Cardiac muscle cell (in vitro differentiated cells and primary cell): ENCODE measurements at regions not wholly inside any gene's neighbourhood (a gene's known extent, or its start where the extent isn't known, plus 50 kb on each side); places are given as distances from the start of the nearest gene placed in this dataset.

Experiments
- DNase-seq, 2 donors: peaks; one replicate each; pipeline versions ENCODE4 v3.0.0 to v3.0.0-alpha.2; 2010 to 2017; ENCODE audit warnings: low read depth in 1 of 2, low spot score in 1 of 2
- H3K27ac ChIP-seq: fragments of 200-600 bp; sonication (generic); 2 replicates; pipeline ENCODE4 v1.5.1; 2016
- H3K27me3 ChIP-seq: fragments of 200-600 bp; sonication (generic); 2 replicates; pipeline ENCODE4 v1.6.0; 2016; ENCODE audit warnings: control low read depth
- H3K36me3 ChIP-seq: fragments of 200-600 bp; sonication (generic); 2 replicates; pipeline ENCODE4 v1.5.1; 2016; ENCODE audit warnings: control low read depth
- H3K4me1 ChIP-seq: fragments of 200-600 bp; sonication (generic); 2 replicates; pipeline ENCODE4 v1.8.1; 2017; ENCODE audit warnings: low read depth, mild to moderate bottlenecking, mixed run types
- H3K4me3 ChIP-seq: fragments of 200-600 bp; sonication (generic); 2 replicates; pipeline ENCODE4 v1.5.1; 2016; ENCODE audit warnings: mild to moderate bottlenecking
- H3K9me3 ChIP-seq: fragments of 200-600 bp; sonication (generic); 2 replicates; pipeline ENCODE4 v1.5.1; 2017; ENCODE audit warnings: low read depth, mild to moderate bottlenecking, control low read depth
- TF ChIP-seq, protein P1 (sequence below): IDR thresholded peaks from 2 replicates; pipeline ENCODE4 v1.5.1; 2012; ENCODE audit warnings: low read depth, mild to moderate bottlenecking, low read length

DNA sequence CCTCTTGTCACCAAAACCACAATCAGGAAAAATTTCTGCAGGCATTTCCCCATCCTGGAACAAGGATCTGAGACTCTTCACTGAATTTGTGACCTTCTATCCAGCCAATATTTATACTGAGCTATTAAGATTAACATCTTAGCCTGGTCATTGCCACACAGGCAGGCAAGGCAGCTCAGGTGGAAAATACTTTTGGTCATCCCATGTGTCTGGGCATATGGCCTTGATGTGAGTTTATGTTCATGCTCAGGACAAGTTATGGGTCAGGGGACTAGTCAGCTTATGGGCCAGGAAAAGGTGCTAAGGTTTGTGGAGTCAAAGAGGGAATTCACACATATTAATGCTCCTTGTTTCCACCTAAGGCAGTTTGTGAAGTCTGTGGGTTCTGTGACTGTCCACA is 124.3 kb upstream of the TOP3B start:
- no peaks in the 10 kb centered on the region for H3K4me1 ChIP-seq
- no peak for DNase-seq
- no peak overlapping the region for H3K4me3 ChIP-seq
- H3K27me3 ChIP-seq = peaks cover 30% of the 10 kb centered on the region
- TF ChIP-seq, protein P1, sequence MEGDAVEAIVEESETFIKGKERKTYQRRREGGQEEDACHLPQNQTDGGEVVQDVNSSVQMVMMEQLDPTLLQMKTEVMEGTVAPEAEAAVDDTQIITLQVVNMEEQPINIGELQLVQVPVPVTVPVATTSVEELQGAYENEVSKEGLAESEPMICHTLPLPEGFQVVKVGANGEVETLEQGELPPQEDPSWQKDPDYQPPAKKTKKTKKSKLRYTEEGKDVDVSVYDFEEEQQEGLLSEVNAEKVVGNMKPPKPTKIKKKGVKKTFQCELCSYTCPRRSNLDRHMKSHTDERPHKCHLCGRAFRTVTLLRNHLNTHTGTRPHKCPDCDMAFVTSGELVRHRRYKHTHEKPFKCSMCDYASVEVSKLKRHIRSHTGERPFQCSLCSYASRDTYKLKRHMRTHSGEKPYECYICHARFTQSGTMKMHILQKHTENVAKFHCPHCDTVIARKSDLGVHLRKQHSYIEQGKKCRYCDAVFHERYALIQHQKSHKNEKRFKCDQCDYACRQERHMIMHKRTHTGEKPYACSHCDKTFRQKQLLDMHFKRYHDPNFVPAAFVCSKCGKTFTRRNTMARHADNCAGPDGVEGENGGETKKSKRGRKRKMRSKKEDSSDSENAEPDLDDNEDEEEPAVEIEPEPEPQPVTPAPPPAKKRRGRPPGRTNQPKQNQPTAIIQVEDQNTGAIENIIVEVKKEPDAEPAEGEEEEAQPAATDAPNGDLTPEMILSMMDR = no peak
- no peaks in the 10 kb centered on the region for H3K36me3 ChIP-seq
- no peak overlapping the region for H3K27ac ChIP-seq
- H3K9me3 ChIP-seq = no peaks in the 10 kb centered on the region

DNA sequence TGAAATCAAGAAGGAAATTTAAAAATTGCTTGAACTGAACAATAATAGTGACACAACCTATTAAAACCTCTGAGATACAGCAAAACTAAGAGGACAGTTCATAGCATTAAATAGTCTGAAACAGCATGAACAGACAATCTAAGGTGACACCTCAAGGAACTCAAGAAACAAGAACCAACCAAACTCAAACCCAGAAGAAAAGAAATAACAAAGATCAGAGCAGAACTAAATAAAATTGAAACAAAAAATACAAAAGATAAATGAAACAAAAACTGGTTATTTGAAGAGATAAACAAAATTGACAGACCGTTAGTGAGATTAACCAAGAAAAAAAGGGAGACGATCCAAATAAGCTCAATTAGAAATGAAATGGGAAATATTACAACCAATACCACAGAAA is 122.8 kb upstream of the TOP3B start:
- Histone ChIP-seq H3K27me3 (peaks cover 31% of the 10 kb centered on the region), H3K4me1 (no peaks in the 10 kb centered on the region), H3K9me3 (no peaks in the 10 kb centered on the region), H3K36me3 (no peaks in the 10 kb centered on the region), H3K4me3 (no peak overlapping the region), H3K27ac (no peak overlapping the region)
- TF ChIP-seq, protein P1 = no peak
- DNase-seq = no peak

DNA sequence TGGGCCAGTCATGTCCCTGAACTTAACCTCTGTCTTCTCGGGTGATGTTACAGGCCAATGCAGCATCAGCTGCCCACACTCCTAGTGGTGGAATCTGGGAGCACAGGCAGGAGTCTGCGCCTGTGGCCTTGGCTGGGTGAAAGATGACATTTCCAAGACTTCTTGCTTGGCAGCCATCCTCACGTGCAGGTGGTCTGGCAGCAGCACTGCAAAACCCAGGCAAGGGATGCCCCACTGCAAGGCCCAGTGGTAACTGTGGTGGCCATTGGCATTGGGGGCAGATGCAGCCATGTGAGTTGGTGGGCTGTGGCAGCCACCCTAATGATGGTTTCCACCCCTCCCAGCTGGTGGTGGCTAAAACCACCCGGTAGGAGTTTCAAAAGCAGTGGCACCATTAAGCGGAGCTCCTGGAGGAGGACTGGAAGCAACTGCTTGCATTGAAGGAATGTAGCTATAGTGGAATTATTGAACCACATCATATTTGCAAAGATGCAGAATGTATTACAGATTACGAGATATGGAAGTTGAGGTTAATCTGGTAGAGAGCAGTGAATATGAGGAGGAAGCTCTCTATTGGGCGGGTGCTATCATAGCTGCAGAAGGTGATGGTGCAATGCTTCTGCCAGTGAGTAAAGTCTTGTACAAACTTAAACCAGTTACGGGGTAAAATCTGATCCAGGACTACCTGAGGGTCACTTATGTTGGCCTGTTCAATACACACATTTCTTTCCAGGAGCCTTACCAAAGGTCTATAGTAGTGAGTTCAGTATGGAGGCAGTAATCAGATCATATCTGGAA is 120.7 kb upstream of the TOP3B start:
- TF ChIP-seq, protein P1 = peak; percentile 50
- no peaks in the 10 kb centered on the region for H3K4me1 ChIP-seq
- H3K9me3 ChIP-seq = no peaks in the 10 kb centered on the region
- no peak for DNase-seq
- no peaks in the 10 kb centered on the region for H3K36me3 ChIP-seq
- no peak overlapping the region for H3K27ac ChIP-seq
- H3K27me3 ChIP-seq = peaks cover 50% of the 10 kb centered on the region
- H3K4me3 ChIP-seq = no peak overlapping the region

DNA sequence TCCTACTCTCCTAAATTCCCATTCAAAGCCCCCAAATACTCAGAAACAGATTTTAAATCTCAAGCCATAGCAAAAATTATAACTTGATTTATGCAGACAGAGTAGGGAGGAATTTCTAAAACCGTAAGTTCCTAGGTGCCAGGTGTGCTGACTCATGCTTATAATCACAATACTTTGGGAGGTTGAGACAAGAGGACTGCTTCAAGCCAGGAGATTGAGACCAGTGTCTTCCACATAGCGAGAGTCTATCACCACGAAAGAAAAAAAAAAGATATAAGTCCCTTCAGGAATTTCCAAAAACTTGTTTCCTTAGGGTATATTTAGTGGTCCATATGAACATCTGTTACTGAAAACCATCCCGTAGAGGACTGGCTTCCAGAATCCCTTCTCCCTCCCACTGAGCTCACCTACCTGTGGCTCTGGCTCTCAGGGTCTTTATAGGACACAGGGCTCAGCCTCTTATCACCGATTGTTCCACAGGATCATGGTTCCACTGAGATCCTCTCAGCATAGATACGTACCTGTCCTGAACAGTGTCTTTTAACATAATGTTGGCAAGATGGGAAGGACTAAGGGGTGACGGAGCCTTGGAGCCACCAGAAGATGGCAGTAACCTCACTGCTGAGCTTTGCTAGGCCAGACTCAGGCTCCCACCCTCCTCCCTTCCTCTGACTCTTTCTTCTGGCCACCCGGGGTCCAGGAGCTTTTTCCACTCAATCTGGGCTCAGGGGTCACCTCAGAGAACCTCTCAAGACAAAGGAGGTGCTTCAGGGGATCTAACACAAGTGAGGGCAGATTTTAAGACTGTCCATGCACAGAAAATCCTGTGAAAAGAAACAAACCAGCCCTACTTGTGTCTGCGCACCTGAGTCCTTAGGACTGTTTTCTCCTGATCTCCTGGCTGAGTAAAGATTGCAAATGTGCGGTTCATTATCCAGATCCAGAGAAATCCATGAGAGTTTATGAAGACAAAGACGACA is 117.5 kb upstream of the TOP3B start:
- Histone ChIP-seq H3K4me3 (no peak overlapping the region), H3K9me3 (no peaks in the 10 kb centered on the region), H3K4me1 (no peaks in the 10 kb centered on the region), H3K36me3 (no peaks in the 10 kb centered on the region), H3K27ac (no peak overlapping the region), H3K27me3 (peaks cover 71% of the 10 kb centered on the region)
- DNase-seq = peak in 1 of 2 donors; percentile 13
- TF ChIP-seq, protein P1 = peak; percentile 41

DNA sequence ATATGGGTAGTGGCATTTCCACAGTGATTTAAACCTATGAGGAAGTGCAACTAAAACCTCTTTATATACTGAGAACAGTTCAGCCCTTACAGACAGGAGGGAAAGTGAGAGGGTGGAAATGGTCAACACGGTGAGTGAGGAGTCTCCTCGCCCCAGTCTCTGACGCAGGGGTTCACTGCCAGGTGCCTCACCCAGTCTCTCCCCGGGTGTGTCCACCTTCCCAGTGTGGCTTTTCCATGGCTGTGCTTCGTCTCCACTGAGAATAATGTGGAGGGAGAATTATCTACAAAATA is 116.6 kb upstream of the TOP3B start:
- H3K4me3 ChIP-seq = no peak overlapping the region
- TF ChIP-seq, protein P1 = no peak
- no peak for DNase-seq
- no peak overlapping the region for H3K27ac ChIP-seq
- H3K9me3 ChIP-seq = no peaks in the 10 kb centered on the region
- H3K4me1 ChIP-seq = no peaks in the 10 kb centered on the region
- peaks cover 73% of the 10 kb centered on the region for H3K27me3 ChIP-seq
- no peaks in the 10 kb centered on the region for H3K36me3 ChIP-seq
